HL-60 (cell line): ENCODE measurements at regions not wholly inside any gene's neighbourhood (a gene's known extent, or its start where the extent isn't known, plus 50 kb on each side); places are given as distances from the start of the nearest gene placed in this dataset.

ENCODE experiments used
- GABPA ChIP-seq: IDR thresholded peaks from 2 replicates; pipeline ENCODE4 v1.6.1; 2012; ENCODE audit warnings: low read depth
- POLR2AphosphoS5 ChIP-seq: IDR thresholded peaks from 2 replicates; pipeline ENCODE4 v1.6.1; 2012; ENCODE audit warnings: low read depth
- TF ChIP-seq, protein P1 (sequence below): IDR thresholded peaks from one replicate; pipeline ENCODE4 v1.5.1; 2011; ENCODE audit warnings: low read length, control low read depth, inconsistent platforms; ENCODE audit not compliant: insufficient read depth
- TF ChIP-seq, protein P2 (sequence below): IDR thresholded peaks from 2 replicates; pipeline ENCODE4 v1.6.1; 2012; ENCODE audit warnings: low read depth; ENCODE audit not compliant: insufficient replicate concordance

DNA sequence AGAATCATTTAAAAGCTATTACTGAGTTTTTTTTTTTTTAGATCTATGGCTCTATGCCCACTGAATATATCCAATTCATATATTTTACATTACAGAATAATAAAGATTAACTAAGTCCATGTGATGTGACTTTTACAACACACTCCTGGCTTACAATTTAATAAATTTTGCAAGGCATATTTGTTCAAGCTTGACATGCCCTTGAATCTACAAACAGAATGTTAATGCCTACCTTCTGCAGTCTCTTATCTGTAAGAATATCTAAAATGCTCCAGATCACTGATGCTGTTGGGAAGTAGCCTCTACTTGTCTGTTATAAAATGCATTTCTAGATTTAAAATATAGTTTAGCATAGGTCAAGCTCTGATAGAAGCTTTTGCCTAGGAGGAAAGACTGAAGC, 100.7 kb upstream of the RASGEF1B start:
- TF ChIP-seq, protein P1, sequence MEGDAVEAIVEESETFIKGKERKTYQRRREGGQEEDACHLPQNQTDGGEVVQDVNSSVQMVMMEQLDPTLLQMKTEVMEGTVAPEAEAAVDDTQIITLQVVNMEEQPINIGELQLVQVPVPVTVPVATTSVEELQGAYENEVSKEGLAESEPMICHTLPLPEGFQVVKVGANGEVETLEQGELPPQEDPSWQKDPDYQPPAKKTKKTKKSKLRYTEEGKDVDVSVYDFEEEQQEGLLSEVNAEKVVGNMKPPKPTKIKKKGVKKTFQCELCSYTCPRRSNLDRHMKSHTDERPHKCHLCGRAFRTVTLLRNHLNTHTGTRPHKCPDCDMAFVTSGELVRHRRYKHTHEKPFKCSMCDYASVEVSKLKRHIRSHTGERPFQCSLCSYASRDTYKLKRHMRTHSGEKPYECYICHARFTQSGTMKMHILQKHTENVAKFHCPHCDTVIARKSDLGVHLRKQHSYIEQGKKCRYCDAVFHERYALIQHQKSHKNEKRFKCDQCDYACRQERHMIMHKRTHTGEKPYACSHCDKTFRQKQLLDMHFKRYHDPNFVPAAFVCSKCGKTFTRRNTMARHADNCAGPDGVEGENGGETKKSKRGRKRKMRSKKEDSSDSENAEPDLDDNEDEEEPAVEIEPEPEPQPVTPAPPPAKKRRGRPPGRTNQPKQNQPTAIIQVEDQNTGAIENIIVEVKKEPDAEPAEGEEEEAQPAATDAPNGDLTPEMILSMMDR, result no peak
- TF ChIP-seq POLR2AphosphoS5, result no peak
- TF ChIP-seq, protein P2, sequence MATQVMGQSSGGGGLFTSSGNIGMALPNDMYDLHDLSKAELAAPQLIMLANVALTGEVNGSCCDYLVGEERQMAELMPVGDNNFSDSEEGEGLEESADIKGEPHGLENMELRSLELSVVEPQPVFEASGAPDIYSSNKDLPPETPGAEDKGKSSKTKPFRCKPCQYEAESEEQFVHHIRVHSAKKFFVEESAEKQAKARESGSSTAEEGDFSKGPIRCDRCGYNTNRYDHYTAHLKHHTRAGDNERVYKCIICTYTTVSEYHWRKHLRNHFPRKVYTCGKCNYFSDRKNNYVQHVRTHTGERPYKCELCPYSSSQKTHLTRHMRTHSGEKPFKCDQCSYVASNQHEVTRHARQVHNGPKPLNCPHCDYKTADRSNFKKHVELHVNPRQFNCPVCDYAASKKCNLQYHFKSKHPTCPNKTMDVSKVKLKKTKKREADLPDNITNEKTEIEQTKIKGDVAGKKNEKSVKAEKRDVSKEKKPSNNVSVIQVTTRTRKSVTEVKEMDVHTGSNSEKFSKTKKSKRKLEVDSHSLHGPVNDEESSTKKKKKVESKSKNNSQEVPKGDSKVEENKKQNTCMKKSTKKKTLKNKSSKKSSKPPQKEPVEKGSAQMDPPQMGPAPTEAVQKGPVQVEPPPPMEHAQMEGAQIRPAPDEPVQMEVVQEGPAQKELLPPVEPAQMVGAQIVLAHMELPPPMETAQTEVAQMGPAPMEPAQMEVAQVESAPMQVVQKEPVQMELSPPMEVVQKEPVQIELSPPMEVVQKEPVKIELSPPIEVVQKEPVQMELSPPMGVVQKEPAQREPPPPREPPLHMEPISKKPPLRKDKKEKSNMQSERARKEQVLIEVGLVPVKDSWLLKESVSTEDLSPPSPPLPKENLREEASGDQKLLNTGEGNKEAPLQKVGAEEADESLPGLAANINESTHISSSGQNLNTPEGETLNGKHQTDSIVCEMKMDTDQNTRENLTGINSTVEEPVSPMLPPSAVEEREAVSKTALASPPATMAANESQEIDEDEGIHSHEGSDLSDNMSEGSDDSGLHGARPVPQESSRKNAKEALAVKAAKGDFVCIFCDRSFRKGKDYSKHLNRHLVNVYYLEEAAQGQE, result no peak
- no peak for TF ChIP-seq GABPA
